ENCODE measurements at regions not wholly inside any gene's neighbourhood (a gene's known extent, or its start where the extent isn't known, plus 50 kb on each side); places are given as distances from the start of the nearest gene placed in this dataset.

GRCh38 chr16:5907544-5907943 is 809.9 kb upstream of the EEF2KMT start:
- no peak overlapping the region for H3K4me3 ChIP-seq (ENCODE audit: low read depth, low read length)
- POLR2A ChIA-PET, result no interaction called here
- TF ChIP-seq CTCF (IDR thresholded peaks at IDR 0.05; ENCODE audit: insufficient read depth, low read length, missing control alignments), result no peak
- CTCF ChIA-PET, result no interaction called here
- no peak for DNase-seq (ENCODE audit: low read depth, low spot score)

GRCh38 chr16:5906351-5906750 is 808.8 kb upstream of the EEF2KMT start:
- TF ChIP-seq CTCF (IDR thresholded peaks at IDR 0.05; ENCODE audit: insufficient read depth, low read length, missing control alignments), result no peak
- no peak for DNase-seq (ENCODE audit: low read depth, low spot score)
- CTCF ChIA-PET, result no interaction called here
- no peak overlapping the region for H3K4me3 ChIP-seq (ENCODE audit: low read depth, low read length)
- POLR2A ChIA-PET, result no interaction called here

DNA sequence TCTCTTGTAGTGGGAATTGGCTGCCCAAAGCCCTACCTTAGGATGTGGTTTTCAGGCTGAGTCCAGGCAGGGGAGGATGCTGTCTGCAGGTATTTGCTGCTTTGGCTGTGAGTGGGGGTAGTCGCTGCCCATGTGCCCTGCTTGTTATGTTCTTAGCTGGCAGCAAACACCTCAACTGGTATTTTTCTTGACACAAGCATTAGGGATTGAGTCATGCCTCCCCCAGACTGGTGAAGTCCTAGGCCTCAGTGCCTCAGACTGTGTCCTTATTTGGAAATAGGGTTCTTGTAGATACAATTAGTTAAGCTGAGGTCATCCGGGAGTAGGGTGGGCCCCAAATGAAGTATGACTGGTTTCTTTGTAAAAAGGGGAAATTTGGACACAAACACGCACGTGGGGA is 808.3 kb upstream of the EEF2KMT start:
- H3K4me3 ChIP-seq (ENCODE audit: low read depth, low read length), result no peak overlapping the region
- POLR2A ChIA-PET, result no interaction called here
- no peak for TF ChIP-seq CTCF (IDR thresholded peaks at IDR 0.05; ENCODE audit: insufficient read depth, low read length, missing control alignments)
- CTCF ChIA-PET, result no interaction called here
- no peak for DNase-seq (ENCODE audit: low read depth, low spot score)

DNA sequence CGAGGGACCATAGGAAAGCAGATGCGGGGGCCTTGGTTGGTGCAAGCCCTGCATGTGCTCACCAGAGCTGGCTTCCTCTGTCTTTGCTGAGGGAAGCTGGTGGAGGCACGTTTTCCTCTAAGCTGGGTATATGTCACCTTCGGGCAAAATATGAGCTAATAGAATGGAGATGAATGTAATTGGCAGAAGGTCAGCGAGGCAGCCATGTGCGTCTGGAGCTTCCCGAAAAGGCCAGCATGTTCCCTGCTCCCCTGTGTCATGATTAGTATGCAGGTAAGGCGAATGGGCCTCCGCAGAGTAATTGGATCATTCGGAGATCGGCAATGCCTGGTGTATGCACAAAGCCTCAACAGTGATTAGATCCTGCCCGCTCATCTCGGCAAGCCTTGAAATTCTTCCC is 806.2 kb upstream of the EEF2KMT start:
- ChIA-PET CTCF (no interaction called here), POLR2A (no interaction called here)
- no peak for DNase-seq (ENCODE audit: low read depth, low spot score)
- H3K4me3 ChIP-seq (ENCODE audit: low read depth, low read length), result no peak overlapping the region
- TF ChIP-seq CTCF (IDR thresholded peaks at IDR 0.05; ENCODE audit: insufficient read depth, low read length, missing control alignments), result no peak

DNA sequence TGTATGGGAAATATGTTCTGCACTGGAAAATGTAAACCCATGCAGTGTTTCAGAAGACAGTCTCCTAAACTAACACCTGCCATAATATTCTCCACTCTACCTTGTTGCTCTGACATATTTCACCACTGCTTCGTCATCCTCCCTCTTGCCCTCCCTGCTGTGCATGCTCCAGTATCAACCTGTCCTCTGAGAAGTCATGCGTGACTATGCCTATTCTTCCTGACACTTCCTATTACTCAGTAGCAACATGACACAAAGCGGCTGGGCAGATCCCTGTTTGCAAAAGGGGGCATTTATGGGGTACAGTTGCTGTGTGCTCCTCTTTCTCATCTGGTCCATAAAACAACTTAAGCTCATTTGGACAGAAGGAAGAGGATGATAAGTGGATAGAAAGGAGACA is 805.6 kb upstream of the EEF2KMT start:
- H3K4me3 ChIP-seq (ENCODE audit: low read depth, low read length), result no peak overlapping the region
- no peak for TF ChIP-seq CTCF (IDR thresholded peaks at IDR 0.05; ENCODE audit: insufficient read depth, low read length, missing control alignments)
- ChIA-PET CTCF (no interaction called here), POLR2A (no interaction called here)
- DNase-seq (ENCODE audit: low read depth, low spot score), result no peak

GRCh38 chr16:5900046-5900445 is 802.5 kb upstream of the EEF2KMT start:
- CTCF ChIA-PET, result no interaction called here
- TF ChIP-seq CTCF (IDR thresholded peaks at IDR 0.05; ENCODE audit: insufficient read depth, low read length, missing control alignments), result no peak
- no peak overlapping the region for H3K4me3 ChIP-seq (ENCODE audit: low read depth, low read length)
- POLR2A ChIA-PET, result no interaction called here
- DNase-seq (ENCODE audit: low read depth, low spot score), result no peak

Measured in AG04449 (cell line).